A673 (cell line): ENCODE measurements at regions not wholly inside any gene's neighbourhood (a gene's known extent, or its start where the extent isn't known, plus 50 kb on each side); places are given as distances from the start of the nearest gene placed in this dataset.

Experiments used
- BruUV-seq: library from RNA; stranded (reverse); fragments of 400-500 nt; replicated peaks from 2 replicates; lab custom pipeline; 2021; lab: Mats Ljungman, UMichigan
- CTCF ChIA-PET: fragments of 300-600 bp; sonication (Branson Sonifier 250); formaldehyde crosslinking; loops from one replicate; lab custom pipeline; 2022; ENCODE audit warnings: antibody characterized with exemption; lab: Charles Lee
- POLR2A ChIA-PET: fragments of 300-600 bp; sonication (Branson Sonifier 250); formaldehyde crosslinking; loops from one replicate; lab custom pipeline; 2022; ENCODE audit warnings: antibody characterized with exemption; ENCODE audit not compliant: low non-redundant PET; lab: Charles Lee
- DNase-seq: peaks from one replicate; pipeline ENCODE4 v3.0.0-alpha.2; 2015; ENCODE audit warnings: low spot score
- H3K27ac ChIP-seq: fragments of 200-600 bp; sonication (generic); 2 replicates; pipeline ENCODE4 v1.5.1; 2016; ENCODE audit warnings: mixed run types, low read depth, mild to moderate bottlenecking, mixed read lengths, antibody characterized with exemption, low read length; ENCODE audit not compliant: poor library complexity, severe bottlenecking
- H3K27me3 ChIP-seq: fragments of 200-600 bp; sonication (generic); replicated peaks from 2 replicates; pipeline ENCODE4 v1.6.1; 2017; ENCODE audit warnings: mixed run types, low read depth, mild to moderate bottlenecking, mixed read lengths, antibody characterized with exemption, low read length; ENCODE audit not compliant: insufficient read depth, poor library complexity
- H3K36me3 ChIP-seq: fragments of 200-600 bp; sonication (generic); 2 replicates; pipeline ENCODE4 v1.6.1; 2016; ENCODE audit warnings: mixed run types, mild to moderate bottlenecking, mixed read lengths, antibody characterized with exemption, low read length; ENCODE audit not compliant: insufficient read depth, poor library complexity, severe bottlenecking
- H3K4me1 ChIP-seq: fragments of 200-600 bp; sonication (generic); 2 replicates; pipeline ENCODE4 v1.6.1; 2017; ENCODE audit warnings: mixed run types, mild to moderate bottlenecking, mixed read lengths, antibody characterized with exemption, low read length; ENCODE audit not compliant: insufficient read depth, poor library complexity, severe bottlenecking
- H3K4me3 ChIP-seq: fragments of 200-600 bp; sonication (generic); 2 replicates; pipeline ENCODE4 v1.5.1; 2016; ENCODE audit warnings: low read depth, mixed run types, mild to moderate bottlenecking, mixed read lengths, low read length; ENCODE audit not compliant: poor library complexity, severe bottlenecking
- H3K9me3 ChIP-seq: fragments of 200-600 bp; sonication (generic); 2 replicates; pipeline ENCODE4 v1.6.1; 2016; ENCODE audit warnings: mixed run types, low read depth, mild to moderate bottlenecking, mixed read lengths, antibody characterized with exemption, low read length; ENCODE audit not compliant: poor library complexity, severe bottlenecking
- CTCF ChIP-seq: fragments of 300-800, 200-600 bp; sonication (generic); conservative IDR thresholded peaks from 2 replicates; pipeline ENCODE4 v1.5.1; 2017; ENCODE audit warnings: low read depth, mild to moderate bottlenecking, antibody characterized with exemption, low read length, moderate library complexity, mixed read lengths
- EZH2 ChIP-seq: fragments of 200-600 bp; sonication (generic); IDR thresholded peaks from 2 replicates; pipeline ENCODE4 v1.6.1; 2017; ENCODE audit warnings: borderline replicate concordance, low read depth, mild to moderate bottlenecking, mixed read lengths, antibody characterized with exemption, low read length; ENCODE audit not compliant: poor library complexity, severe bottlenecking
- intact Hi-C: fragments of 100-400 bp; cut with micrococcal nuclease; formaldehyde crosslinking; loops from one replicate; pipeline ENCODE4 v1.10.0; 2022; ENCODE audit not compliant: unreplicated experiment

- Histone ChIP-seq H3K4me3 (no peak overlapping the region), H3K27me3 (no peaks in the 10 kb centered on the region), H3K9me3 (no peaks in the 10 kb centered on the region), H3K4me1 (no peaks in the 10 kb centered on the region), H3K36me3 (no peaks in the 10 kb centered on the region), H3K27ac (no peak overlapping the region)
- POLR2A ChIA-PET: no interaction called here
- CTCF ChIA-PET: no interaction called here
- DNase-seq: no peak
- no TSS peak for BruUV-seq
- TF ChIP-seq CTCF (no peak), EZH2 (no peak)
- intact Hi-C loops: no loop called here
Measured at GRCh38 chr17:63181856-63182255, 215.8 kb downstream of the TANC2 start.

- no peaks in the 10 kb centered on the region for H3K36me3 ChIP-seq
- H3K4me3 ChIP-seq: no peak overlapping the region
- H3K9me3 ChIP-seq: no peaks in the 10 kb centered on the region
- TF ChIP-seq CTCF: no peak
- TF ChIP-seq EZH2: no peak
- DNase-seq: no peak
- BruUV-seq: no TSS peak
- H3K4me1 ChIP-seq: no peaks in the 10 kb centered on the region
- ChIA-PET POLR2A (no interaction called here), CTCF (no interaction called here)
- no peak overlapping the region for H3K27ac ChIP-seq
- H3K27me3 ChIP-seq: no peaks in the 10 kb centered on the region
- intact Hi-C loops: no loop called here
Measured at GRCh38 chr17:63185420-63185819, 219.4 kb downstream of the TANC2 start.

GRCh38 chr17:63189082-63189481, 223.0 kb downstream of the TANC2 start:
- CTCF ChIA-PET: no interaction called here
- no TSS peak for BruUV-seq

More at GRCh38 chr17:63189082-63189481, 223.0 kb downstream of the TANC2 start:
- no peak for DNase-seq
- no peak overlapping the region for H3K27ac ChIP-seq
- H3K27me3 ChIP-seq: no peaks in the 10 kb centered on the region
- intact Hi-C loops: no loop called here
- no peak for TF ChIP-seq EZH2
- TF ChIP-seq CTCF: no peak
- POLR2A ChIA-PET: no interaction called here
- H3K4me1 ChIP-seq: no peaks in the 10 kb centered on the region
- no peaks in the 10 kb centered on the region for H3K9me3 ChIP-seq
- no peaks in the 10 kb centered on the region for H3K36me3 ChIP-seq
- no peak overlapping the region for H3K4me3 ChIP-seq
